ENCODE measurements at regions not wholly inside any gene's neighbourhood (a gene's known extent, or its start where the extent isn't known, plus 50 kb on each side); places are given as distances from the start of the nearest gene placed in this dataset.

GRCh38 chr22:49294656-49295464 lies 532.8 kb downstream of the BRD1 start:
- DNase-seq = no peak

GRCh38 chr22:49292909-49293308 lies 534.8 kb downstream of the BRD1 start:
- DNase-seq = no peak

GRCh38 chr22:49291781-49292180 lies 535.9 kb downstream of the BRD1 start:
- DNase-seq = no peak

- no peak for DNase-seq
Measured at GRCh38 chr22:49291169-49291568, 536.5 kb downstream of the BRD1 start.

- no peak for DNase-seq
Measured at GRCh38 chr22:49290711-49291110, 537.0 kb downstream of the BRD1 start.

GRCh38 chr22:49289822-49290679 lies 537.6 kb downstream of the BRD1 start:
- no peak for DNase-seq

GRCh38 chr22:49286181-49286760 lies 541.4 kb downstream of the BRD1 start:
- DNase-seq = no peak

GRCh38 chr22:49284931-49285330 lies 542.7 kb downstream of the BRD1 start:
- DNase-seq = no peak

- DNase-seq = no peak
Measured at GRCh38 chr22:49284056-49284784, 543.5 kb downstream of the BRD1 start.

- no peak for DNase-seq
Measured at GRCh38 chr22:49282596-49282995, 545.1 kb downstream of the BRD1 start.

- no peak for DNase-seq
Measured at GRCh38 chr22:49281467-49282340, 546.0 kb downstream of the BRD1 start.

GRCh38 chr22:49278340-49278739 lies 549.3 kb downstream of the BRD1 start:
- no peak for DNase-seq

GRCh38 chr22:49276567-49276966 lies 551.1 kb downstream of the BRD1 start:
- DNase-seq = no peak

GRCh38 chr22:49274754-49275380 lies 552.8 kb downstream of the BRD1 start:
- no peak for DNase-seq

GRCh38 chr22:49272546-49273125 lies 555.0 kb downstream of the BRD1 start:
- DNase-seq = no peak

- no peak for DNase-seq
Measured at GRCh38 chr22:49271831-49272230, 555.8 kb downstream of the BRD1 start.

GRCh38 chr22:49271369-49271727 lies 556.3 kb downstream of the BRD1 start:
- no peak for DNase-seq

GRCh38 chr22:49270595-49271368 lies 556.9 kb downstream of the BRD1 start:
- DNase-seq = no peak

GRCh38 chr22:49269928-49270327 lies 557.7 kb downstream of the BRD1 start:
- DNase-seq = no peak

- no peak for DNase-seq
Measured at GRCh38 chr22:49269371-49269770, 558.3 kb downstream of the BRD1 start.
